Stimulated activated memory B cell treated with anti-CD40 and anti-IgM and Interleukin-4, amounts not matched to agents 10 μg/mL and 1 μg/mL and 100 μg/mL, for 72 hours (primary cell): ENCODE measurements at regions not wholly inside any gene's neighbourhood (a gene's known extent, or its start where the extent isn't known, plus 50 kb on each side); places are given as distances from the start of the nearest gene placed in this dataset.

ENCODE experiments used
- ATAC-seq: fragments of 150-1000 bp; cut with Tn5 transposase; 2 replicates; pipeline ENCODE4 v1.10.0; 2021
- H3K27ac Mint-ChIP-seq: one replicate; pipeline ENCODE4 v1.8.0; 2022; ENCODE audit warnings: mild to moderate bottlenecking, mixed read lengths
- H3K27me3 Mint-ChIP-seq: one replicate; pipeline ENCODE4 v1.8.0; 2022; ENCODE audit warnings: mixed read lengths
- H3K36me3 Mint-ChIP-seq: one replicate; pipeline ENCODE4 v1.8.0; 2022; ENCODE audit warnings: mixed read lengths
- H3K4me1 Mint-ChIP-seq: one replicate; pipeline ENCODE4 v1.8.0; 2022; ENCODE audit warnings: mixed read lengths
- H3K4me3 Mint-ChIP-seq: one replicate; pipeline ENCODE4 v1.8.0; 2022; ENCODE audit warnings: mild to moderate bottlenecking, moderate library complexity, mixed read lengths
- H3K9me3 Mint-ChIP-seq: one replicate; pipeline ENCODE4 v1.8.0; 2022; ENCODE audit warnings: mixed read lengths

- H3K4me3 Mint-ChIP-seq: no peak overlapping the region
- no peak overlapping the region for H3K27ac Mint-ChIP-seq
- no peaks in the 10 kb centered on the region for H3K9me3 Mint-ChIP-seq
- no peaks in the 10 kb centered on the region for H3K36me3 Mint-ChIP-seq
- H3K4me1 Mint-ChIP-seq: no peaks in the 10 kb centered on the region
- ATAC-seq: no peak
- H3K27me3 Mint-ChIP-seq: no peaks in the 10 kb centered on the region
Observed at GRCh38 chrX:69320116-69320515, 154.9 kb upstream of the PJA1 start.

GRCh38 chrX:69319376-69319775, 154.1 kb upstream of the PJA1 start:
- no peaks in the 10 kb centered on the region for H3K27me3 Mint-ChIP-seq
- no peak for ATAC-seq
- H3K27ac Mint-ChIP-seq: no peak overlapping the region
- H3K9me3 Mint-ChIP-seq: no peaks in the 10 kb centered on the region
- H3K36me3 Mint-ChIP-seq: no peaks in the 10 kb centered on the region
- no peaks in the 10 kb centered on the region for H3K4me1 Mint-ChIP-seq
- no peak overlapping the region for H3K4me3 Mint-ChIP-seq

- Mint-ChIP-seq H3K4me3 (no peak overlapping the region), H3K27me3 (no peaks in the 10 kb centered on the region), H3K9me3 (no peaks in the 10 kb centered on the region), H3K27ac (no peak overlapping the region), H3K4me1 (no peaks in the 10 kb centered on the region), H3K36me3 (no peaks in the 10 kb centered on the region)
- ATAC-seq: no peak
Observed at GRCh38 chrX:69318651-69319340, 153.5 kb upstream of the PJA1 start.

GRCh38 chrX:69317721-69318120, 152.5 kb upstream of the PJA1 start:
- ATAC-seq: no peak
- H3K4me1 Mint-ChIP-seq: no peaks in the 10 kb centered on the region
- H3K4me3 Mint-ChIP-seq: no peak overlapping the region
- no peaks in the 10 kb centered on the region for H3K9me3 Mint-ChIP-seq
- no peaks in the 10 kb centered on the region for H3K36me3 Mint-ChIP-seq
- H3K27ac Mint-ChIP-seq: no peak overlapping the region
- H3K27me3 Mint-ChIP-seq: no peaks in the 10 kb centered on the region

GRCh38 chrX:69314436-69315348, 149.4 kb upstream of the PJA1 start:
- H3K9me3 Mint-ChIP-seq: no peaks in the 10 kb centered on the region
- H3K27me3 Mint-ChIP-seq: no peaks in the 10 kb centered on the region
- no peak overlapping the region for H3K27ac Mint-ChIP-seq
- no peak for ATAC-seq
- H3K36me3 Mint-ChIP-seq: no peaks in the 10 kb centered on the region
- H3K4me1 Mint-ChIP-seq: no peaks in the 10 kb centered on the region
- H3K4me3 Mint-ChIP-seq: no peak overlapping the region

DNA sequence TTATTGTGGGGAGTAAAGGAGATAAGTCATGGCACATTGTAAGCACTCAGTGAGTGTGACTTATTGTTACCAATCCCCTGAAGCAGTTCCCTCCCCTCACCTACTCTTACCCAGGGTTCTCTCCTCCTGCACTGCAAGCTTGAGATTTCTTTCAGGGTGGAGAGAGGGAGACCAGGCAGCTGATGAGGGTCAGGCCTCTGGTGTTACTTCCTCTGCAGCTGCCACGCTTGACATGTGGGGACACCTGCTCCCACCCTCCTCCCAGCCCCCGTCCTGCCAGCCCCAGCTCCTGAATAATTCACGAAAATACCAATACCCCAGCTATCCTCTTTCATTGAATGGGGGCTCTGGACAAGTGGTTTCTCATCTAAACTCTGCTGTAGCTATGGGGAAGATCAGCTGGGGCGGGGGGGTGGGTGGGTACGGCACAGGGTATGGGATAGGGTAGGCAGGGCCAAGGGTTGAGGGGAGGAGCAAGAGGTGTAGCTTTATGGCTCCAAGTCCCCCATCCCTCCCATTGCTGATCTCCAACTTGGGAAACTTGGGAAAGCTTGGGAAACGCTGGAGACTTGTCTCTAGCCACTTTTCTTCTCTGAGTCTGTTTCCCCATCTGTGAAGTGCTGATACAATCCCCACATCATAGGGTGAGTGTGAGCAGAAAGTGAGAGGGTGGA, 148.5 kb upstream of the PJA1 start:
- no peaks in the 10 kb centered on the region for H3K27me3 Mint-ChIP-seq
- no peaks in the 10 kb centered on the region for H3K9me3 Mint-ChIP-seq
- no peaks in the 10 kb centered on the region for H3K4me1 Mint-ChIP-seq
- no peak overlapping the region for H3K27ac Mint-ChIP-seq
- no peak overlapping the region for H3K4me3 Mint-ChIP-seq
- no peak for ATAC-seq
- no peaks in the 10 kb centered on the region for H3K36me3 Mint-ChIP-seq

GRCh38 chrX:69311936-69312670, 146.8 kb upstream of the PJA1 start:
- H3K27ac Mint-ChIP-seq: no peak overlapping the region
- no peak overlapping the region for H3K4me3 Mint-ChIP-seq
- H3K36me3 Mint-ChIP-seq: no peaks in the 10 kb centered on the region
- ATAC-seq: no peak
- no peaks in the 10 kb centered on the region for H3K27me3 Mint-ChIP-seq
- H3K4me1 Mint-ChIP-seq: no peaks in the 10 kb centered on the region
- H3K9me3 Mint-ChIP-seq: no peaks in the 10 kb centered on the region

GRCh38 chrX:69309074-69309792, 144.0 kb upstream of the PJA1 start:
- no peak overlapping the region for H3K4me3 Mint-ChIP-seq
- H3K27ac Mint-ChIP-seq: no peak overlapping the region

DNA sequence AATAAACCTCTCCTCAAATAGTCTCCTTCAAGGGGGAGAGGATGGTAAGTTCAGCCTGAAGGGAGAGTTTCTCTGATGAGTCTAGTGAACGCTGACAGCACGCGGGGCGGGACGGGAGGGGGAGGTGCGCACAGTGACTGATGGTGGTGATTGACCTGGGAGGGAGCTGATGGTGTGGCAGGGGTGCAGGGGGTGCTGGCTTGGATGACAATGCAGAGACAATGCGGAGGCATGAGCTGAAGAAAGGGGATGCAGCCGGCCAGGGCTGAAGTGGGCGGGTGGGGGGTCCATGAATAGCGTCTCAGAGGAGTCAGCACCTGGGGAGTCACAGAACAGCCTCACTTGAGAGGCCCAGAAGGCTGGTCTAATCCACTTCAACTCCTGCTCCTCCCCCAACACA, 142.5 kb upstream of the PJA1 start:
- no peak overlapping the region for H3K4me3 Mint-ChIP-seq
- ATAC-seq: no peak
- no peak overlapping the region for H3K27ac Mint-ChIP-seq
- H3K4me1 Mint-ChIP-seq: no peaks in the 10 kb centered on the region
- H3K36me3 Mint-ChIP-seq: no peaks in the 10 kb centered on the region
- no peaks in the 10 kb centered on the region for H3K9me3 Mint-ChIP-seq
- peaks cover 23% of the 10 kb centered on the region for H3K27me3 Mint-ChIP-seq

More at GRCh38 chrX:69309074-69309792, 144.0 kb upstream of the PJA1 start:
- H3K4me1 Mint-ChIP-seq: no peaks in the 10 kb centered on the region
- ATAC-seq: no peak
- H3K9me3 Mint-ChIP-seq: no peaks in the 10 kb centered on the region
- H3K36me3 Mint-ChIP-seq: no peaks in the 10 kb centered on the region
- H3K27me3 Mint-ChIP-seq: peaks cover 9% of the 10 kb centered on the region

DNA sequence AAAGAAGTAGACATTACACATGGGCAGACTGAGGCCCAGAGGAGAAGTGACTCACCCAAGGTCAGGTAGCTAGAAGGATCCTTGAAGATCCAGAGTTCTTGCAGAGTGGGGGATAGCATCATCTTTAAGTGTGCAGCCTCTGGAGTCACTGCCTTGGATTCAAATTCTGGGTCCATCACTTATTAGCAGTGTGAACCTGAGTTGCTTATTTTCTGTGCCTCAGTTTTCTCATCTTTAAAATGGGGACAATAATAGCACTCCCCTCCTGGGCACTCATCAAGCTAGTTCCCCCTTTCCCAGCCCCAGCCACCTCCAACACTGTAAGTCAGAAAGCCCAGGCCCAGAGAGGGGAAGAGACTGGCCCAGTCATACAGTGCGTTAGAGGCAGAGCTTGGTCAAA, 141.8 kb upstream of the PJA1 start:
- no peaks in the 10 kb centered on the region for H3K4me1 Mint-ChIP-seq
- H3K27me3 Mint-ChIP-seq: peaks cover 30% of the 10 kb centered on the region
- no peak overlapping the region for H3K27ac Mint-ChIP-seq
- no peak overlapping the region for H3K4me3 Mint-ChIP-seq
- no peaks in the 10 kb centered on the region for H3K36me3 Mint-ChIP-seq
- H3K9me3 Mint-ChIP-seq: no peaks in the 10 kb centered on the region
- ATAC-seq: no peak

- no peaks in the 10 kb centered on the region for H3K36me3 Mint-ChIP-seq
- no peak overlapping the region for H3K4me3 Mint-ChIP-seq
- ATAC-seq: no peak
- no peak overlapping the region for H3K27ac Mint-ChIP-seq
- peaks cover 38% of the 10 kb centered on the region for H3K27me3 Mint-ChIP-seq
- no peaks in the 10 kb centered on the region for H3K4me1 Mint-ChIP-seq
- no peaks in the 10 kb centered on the region for H3K9me3 Mint-ChIP-seq
Observed at GRCh38 chrX:69306063-69306404, 140.8 kb upstream of the PJA1 start.

GRCh38 chrX:69305333-69306062, 140.2 kb upstream of the PJA1 start:
- Mint-ChIP-seq H3K9me3 (no peaks in the 10 kb centered on the region), H3K27me3 (peaks cover 38% of the 10 kb centered on the region), H3K27ac (no peak overlapping the region), H3K4me1 (no peaks in the 10 kb centered on the region), H3K4me3 (no peak overlapping the region), H3K36me3 (no peaks in the 10 kb centered on the region)
- no peak for ATAC-seq

- ATAC-seq: no peak
- no peak overlapping the region for H3K4me3 Mint-ChIP-seq
- no peaks in the 10 kb centered on the region for H3K4me1 Mint-ChIP-seq
- H3K36me3 Mint-ChIP-seq: no peaks in the 10 kb centered on the region
- H3K27me3 Mint-ChIP-seq: peaks cover 38% of the 10 kb centered on the region
- no peaks in the 10 kb centered on the region for H3K9me3 Mint-ChIP-seq
- H3K27ac Mint-ChIP-seq: no peak overlapping the region
Observed at GRCh38 chrX:69303231-69303630, 138.0 kb upstream of the PJA1 start.
